NAMALWA (cell line): ENCODE measurements at regions not wholly inside any gene's neighbourhood (a gene's known extent, or its start where the extent isn't known, plus 50 kb on each side); places are given as distances from the start of the nearest gene placed in this dataset.
"Not testable (repeated sequence)": the region's sequence is repeated elsewhere in the genome, so short reads cannot be mapped to it uniquely, and the experiment has no call there.

Source experiments
- DNase-seq: peaks from one replicate; pipeline ENCODE4 v3.0.0-alpha.2; 2015; ENCODE audit warnings: low spot score

DNA sequence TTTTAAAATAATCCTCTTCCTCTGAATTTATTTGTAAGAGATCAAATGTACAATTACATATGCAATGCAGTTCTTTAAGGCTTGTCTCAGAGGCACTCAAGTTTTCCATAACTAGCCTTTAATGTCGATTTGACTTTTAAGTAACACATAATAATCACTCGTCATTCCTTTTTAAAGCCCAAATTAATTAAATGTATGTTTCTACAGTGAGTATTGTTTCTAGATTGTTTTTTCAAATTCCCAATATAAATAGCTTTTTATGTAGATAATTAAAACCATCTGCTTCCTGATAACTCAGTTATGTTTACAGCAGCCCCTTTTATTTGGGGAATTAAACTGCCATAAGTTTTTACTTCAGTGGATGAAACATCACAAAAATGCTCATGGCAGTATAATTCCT lies 185.1 kb downstream of the ETNK1 start:
- DNase-seq = no peak

GRCh38 chr12:22812531-22812930 lies 187.6 kb downstream of the ETNK1 start:
- DNase-seq = no peak

- no peak for DNase-seq
Measured at GRCh38 chr12:22821985-22822384, 197.0 kb downstream of the ETNK1 start.

- DNase-seq = no peak
Measured at GRCh38 chr12:22826026-22826425, 201.1 kb downstream of the ETNK1 start.

DNA sequence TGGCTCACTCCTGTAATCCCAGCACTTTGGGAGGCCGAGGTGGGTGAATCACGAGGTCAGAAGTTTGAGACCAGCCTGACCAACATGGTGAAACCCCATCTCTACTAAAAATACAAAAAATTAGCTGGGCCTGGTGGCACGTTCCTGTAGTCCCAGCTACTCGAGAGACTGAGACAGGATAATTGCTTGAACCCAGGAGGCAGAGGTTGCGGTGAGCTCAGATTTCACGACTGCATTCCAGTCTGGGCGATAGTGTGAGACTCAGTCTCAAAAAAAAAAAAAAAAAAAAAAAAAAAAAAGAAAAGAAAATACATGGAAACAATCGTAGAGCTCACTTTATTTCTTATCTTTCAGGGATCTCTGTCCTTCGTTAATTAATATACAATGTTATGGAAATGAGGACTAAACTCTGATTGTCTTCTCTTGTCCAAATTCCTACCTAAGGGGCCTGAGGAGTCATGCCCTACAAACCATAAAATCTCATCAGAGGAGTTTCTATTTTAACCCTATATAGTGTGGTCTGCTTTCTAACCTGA lies 201.5 kb downstream of the ETNK1 start:
- DNase-seq = not testable (repeated sequence)

GRCh38 chr12:22828066-22828465 lies 203.1 kb downstream of the ETNK1 start:
- no peak for DNase-seq

- DNase-seq = no peak
Measured at GRCh38 chr12:22835431-22835830, 210.5 kb downstream of the ETNK1 start.

GRCh38 chr12:22850185-22850584 lies 225.2 kb downstream of the ETNK1 start:
- no peak for DNase-seq

- DNase-seq = no peak
Measured at GRCh38 chr12:22851532-22851931, 226.6 kb downstream of the ETNK1 start.

DNA sequence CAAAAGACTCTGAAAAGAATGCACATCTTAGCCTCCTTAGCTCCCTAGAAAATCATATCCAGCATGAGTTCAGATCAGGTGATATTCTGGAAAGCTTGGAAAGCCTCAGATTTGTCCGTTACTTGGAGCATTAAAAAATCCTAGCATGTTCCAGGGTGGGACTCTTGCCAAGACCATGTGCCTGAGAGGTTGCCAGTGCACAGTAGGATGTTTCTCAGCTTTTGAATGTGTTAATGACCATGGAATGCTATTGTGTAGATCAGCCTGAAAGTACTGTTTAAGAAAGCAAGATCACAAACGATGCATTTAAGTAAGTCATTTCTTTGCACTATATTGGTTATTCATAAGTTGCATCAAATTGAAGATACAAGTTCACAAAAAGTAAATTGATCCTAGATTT lies 230.5 kb downstream of the ETNK1 start:
- no peak for DNase-seq

GRCh38 chr12:22856178-22856577 lies 231.2 kb downstream of the ETNK1 start:
- DNase-seq = peak; percentile 55

- no peak for DNase-seq
Measured at GRCh38 chr12:22858849-22859570, 234.0 kb downstream of the ETNK1 start.

- DNase-seq = no peak
Measured at GRCh38 chr12:22860926-22861325, 236.0 kb downstream of the ETNK1 start.

DNA sequence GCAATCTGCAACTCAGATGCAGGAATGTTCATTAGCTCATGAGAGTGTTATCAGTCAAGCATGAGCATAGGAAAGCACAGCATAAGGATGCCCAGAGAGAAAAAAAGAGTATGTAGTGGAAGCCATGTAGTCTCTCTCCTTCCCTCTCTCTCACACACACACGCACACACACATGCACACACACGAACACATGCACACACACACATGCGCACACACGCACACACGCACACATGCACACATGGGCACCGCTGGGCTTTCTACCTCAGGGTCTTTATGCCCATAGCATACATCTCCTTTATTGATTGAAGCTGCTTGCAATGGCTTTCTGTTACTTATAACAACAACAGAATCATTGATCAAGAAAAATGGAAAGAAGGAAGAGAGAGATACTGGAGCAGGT lies 240.9 kb downstream of the ETNK1 start:
- DNase-seq = no peak

DNA sequence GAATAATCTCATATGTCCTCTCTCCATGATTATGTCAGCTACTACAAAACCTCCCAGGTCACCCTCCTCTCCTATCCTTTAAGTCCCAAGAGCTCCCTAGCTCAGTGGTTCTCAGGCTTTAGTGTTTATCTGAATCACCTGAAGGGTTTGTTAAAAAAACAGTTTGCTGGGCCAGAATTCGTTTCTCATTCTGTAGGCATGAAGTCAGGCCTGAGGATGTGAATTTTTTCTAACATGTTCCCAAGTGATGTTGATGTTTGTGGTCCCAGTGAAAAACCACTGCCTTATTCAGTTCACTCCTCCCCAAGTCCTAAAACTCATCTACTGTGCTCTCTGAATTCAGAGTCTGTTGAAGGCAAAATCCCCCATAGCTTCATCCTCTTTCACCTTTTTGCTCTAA lies 241.4 kb downstream of the ETNK1 start:
- DNase-seq = no peak

- no peak for DNase-seq
Measured at GRCh38 chr12:22874151-22874550, 249.2 kb downstream of the ETNK1 start.

DNA sequence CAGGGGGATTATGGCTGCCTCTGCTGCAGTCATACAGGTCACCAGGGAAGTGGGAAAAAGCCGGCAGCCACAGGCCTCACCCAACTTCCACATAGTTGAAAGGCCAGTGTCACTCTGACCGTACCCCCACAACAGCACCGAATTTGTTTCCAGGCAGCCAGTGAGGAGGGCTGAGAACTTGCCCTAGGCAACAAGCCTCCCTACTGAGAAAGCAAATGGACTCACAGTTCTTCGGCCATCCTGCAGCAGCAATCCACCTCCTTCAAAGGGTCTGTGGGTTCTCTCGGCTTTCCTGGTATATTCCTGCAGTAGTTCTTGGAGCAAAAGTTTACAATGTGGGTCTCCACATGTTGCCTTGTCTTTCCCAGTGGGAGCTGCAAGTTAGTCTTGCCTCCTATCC lies 251.3 kb downstream of the ETNK1 start:
- no peak for DNase-seq

DNA sequence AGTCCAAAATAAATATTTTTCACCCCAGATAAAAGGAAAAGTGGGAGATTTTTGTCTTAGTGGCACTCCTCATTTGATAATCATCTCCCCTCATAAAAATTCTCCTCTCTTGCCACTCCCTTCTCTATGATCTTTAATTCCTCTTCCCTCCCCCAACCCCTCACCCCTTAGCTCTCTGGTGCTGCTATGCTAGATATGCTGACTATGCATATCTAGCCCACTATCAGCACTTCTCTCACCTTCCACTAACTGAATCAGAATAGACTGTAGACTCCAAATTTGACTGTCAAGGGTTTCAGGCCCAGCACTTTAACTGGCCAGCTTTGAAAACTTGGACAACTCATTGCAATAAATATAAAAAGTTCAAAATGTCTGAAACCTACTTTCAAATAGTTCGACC lies 254.2 kb downstream of the ETNK1 start:
- DNase-seq = no peak

DNA sequence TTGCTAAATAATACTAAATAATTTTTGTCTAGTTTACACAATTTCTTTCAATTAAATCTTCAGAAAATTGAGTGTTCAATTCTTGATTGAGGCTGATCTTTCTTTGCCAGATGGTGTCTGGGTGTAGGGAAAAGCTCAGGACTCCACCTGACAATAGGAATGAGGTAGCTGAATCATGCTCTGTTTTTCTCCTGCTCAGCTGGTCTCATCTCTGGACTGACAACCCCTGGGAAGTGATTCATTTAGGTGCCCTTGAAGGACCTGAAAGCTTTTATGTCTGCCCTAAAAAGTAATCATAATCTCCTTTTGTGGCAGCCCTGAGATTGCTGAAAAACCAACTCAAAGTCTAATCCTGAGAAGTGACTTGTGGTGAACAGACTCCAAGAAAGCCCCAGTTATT lies 255.4 kb downstream of the ETNK1 start:
- no peak for DNase-seq

- DNase-seq = no peak
Measured at GRCh38 chr12:22880807-22881206, 255.8 kb downstream of the ETNK1 start.

GRCh38 chr12:22881878-22882385 lies 257.0 kb downstream of the ETNK1 start:
- DNase-seq = no peak

DNA sequence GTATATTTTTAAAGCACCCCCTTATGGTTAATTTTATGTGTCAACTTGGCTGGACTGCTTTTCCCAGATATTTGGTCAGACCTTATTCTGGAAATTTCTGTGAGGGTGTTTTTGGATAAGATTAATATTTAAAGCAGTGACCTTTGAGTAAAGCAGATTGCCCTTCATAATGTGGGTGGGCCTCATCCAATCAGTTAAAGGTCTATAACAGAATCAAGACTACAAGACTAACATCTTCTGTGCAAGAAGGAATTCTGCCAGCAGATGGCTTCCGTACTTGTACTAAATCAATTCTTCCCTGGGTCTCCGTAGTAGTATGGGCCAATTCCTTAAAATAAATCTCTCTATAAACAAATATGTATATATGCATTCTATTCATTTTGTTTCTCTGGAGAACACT lies 257.6 kb downstream of the ETNK1 start:
- DNase-seq = no peak

- no peak for DNase-seq
Measured at GRCh38 chr12:22893878-22894277, 268.9 kb downstream of the ETNK1 start.

DNA sequence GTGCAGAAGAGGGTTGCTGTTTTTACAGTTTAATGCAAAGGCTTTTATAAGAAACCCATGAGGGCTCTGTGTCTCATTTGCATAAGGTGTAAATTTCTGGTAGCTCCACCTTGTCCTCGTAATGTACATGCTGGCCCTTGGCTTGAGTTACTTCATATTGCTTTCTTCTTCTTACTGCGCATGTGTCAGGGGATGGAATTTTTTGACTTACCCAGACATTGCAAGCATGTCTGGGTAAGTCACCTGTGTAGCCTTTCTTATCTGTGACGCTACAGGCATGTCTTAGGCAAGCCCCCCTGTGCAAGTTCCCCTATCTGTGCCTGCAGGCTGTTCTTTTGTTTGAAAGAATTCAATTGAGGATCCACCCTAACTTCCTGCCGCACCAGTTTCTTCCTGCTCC lies 274.2 kb downstream of the ETNK1 start:
- DNase-seq = no peak
